Esophagus mucosa (tissue), 1 donor: ENCODE measurements at regions not wholly inside any gene's neighbourhood (a gene's known extent, or its start where the extent isn't known, plus 50 kb on each side); places are given as distances from the start of the nearest gene placed in this dataset.
A peak's percentile ranks its signal among the peaks of the same experiment; 100 is the strongest.
"Not testable (repeated sequence)": the region's sequence is repeated elsewhere in the genome, so short reads cannot be mapped to it uniquely, and the experiment has no call there.

Source experiments
- ATAC-seq: fragments of 200-7000 bp; cut with Tn5 transposase; one replicate; pipeline ENCODE4 v1.9.1; 2020
- donor health status: DM: yes; HTN: yes; CAD: no.

DNA sequence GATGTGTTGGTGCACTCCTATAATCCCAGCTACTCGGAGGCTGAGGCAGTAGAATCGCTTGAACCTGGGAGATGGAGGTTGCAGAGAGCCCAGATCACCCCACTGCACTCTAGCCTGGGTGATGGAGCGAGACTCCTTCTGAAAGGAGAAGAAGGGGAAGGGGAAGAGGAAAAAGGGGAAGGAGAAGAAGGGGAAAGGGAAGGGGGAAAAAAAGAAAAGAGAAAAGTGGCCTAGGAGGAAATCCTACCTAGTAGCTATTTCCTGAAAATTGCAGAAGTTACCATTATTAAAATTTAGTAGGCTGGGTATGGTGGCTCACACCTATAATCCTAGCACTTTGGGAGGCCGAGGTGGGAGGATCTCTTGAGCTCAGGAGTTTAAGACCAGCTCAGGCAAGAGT is 67.4 kb downstream of the ARRDC3 start:
- ATAC-seq, result no peak

DNA sequence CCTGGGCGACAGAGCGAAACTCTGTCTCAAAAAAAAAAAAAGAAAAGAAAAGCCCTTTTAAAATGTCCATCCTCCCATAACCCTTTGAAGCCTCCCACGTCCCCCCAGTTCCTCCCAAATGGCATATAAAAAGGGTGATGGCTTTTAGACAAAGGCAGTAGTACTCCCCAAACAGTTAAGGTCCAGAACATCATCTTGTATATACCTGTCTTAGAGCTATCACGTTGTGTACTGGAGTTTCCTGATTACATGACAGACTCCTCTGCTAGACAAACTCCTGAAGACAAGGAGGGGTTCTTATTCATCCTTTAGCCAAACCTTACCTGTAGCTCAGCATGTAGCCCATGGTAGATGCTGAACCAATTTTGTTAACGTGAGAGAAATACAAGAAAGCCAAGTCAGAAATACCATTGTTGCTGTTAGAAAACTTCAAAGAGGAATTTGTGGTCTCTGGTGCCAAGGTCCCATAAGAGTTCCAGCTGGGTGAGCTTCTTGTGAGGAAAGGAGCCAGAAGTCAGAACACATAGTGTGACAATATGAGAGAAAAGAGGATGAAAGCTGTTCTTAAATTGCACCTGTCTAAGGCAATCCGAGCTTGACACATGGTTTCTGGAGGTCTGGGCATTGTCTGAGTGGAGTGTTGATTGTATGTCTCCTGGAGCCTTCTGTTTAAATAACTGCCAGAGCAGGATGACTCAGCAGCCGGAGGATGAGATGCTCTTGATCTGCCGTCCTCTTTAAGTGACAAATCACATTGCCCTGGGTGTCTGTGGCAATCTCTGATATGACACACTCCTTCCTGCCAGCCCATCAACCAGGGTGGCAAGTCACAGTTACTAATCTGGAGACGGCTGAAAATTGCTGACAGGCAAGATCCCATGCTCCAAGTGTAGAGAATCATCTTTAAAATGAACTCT is 69.1 kb downstream of the ARRDC3 start:
- peak; percentile 87 for ATAC-seq

DNA sequence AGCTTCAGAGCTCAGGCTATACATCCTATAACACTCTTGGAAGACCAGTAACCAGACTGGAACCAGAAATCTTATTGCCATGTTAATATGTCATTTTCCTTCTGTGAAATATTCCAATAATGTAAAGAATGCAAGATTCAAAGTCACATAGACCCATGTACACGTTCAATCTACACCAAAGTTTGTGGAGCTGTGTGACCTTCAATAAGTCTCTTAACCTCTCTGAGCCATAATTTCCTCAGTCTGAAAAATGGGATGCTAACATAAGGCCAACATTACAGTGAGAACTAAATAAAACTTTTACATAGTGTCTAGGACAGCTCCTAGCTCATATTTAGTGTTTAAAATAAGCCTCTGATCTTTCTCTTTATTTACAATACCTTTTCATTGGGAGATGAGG is 70.4 kb downstream of the ARRDC3 start:
- ATAC-seq, result no peak

GRCh38 chr5:91311697-91312501 is 71.2 kb downstream of the ARRDC3 start:
- ATAC-seq, result peak; percentile 93

DNA sequence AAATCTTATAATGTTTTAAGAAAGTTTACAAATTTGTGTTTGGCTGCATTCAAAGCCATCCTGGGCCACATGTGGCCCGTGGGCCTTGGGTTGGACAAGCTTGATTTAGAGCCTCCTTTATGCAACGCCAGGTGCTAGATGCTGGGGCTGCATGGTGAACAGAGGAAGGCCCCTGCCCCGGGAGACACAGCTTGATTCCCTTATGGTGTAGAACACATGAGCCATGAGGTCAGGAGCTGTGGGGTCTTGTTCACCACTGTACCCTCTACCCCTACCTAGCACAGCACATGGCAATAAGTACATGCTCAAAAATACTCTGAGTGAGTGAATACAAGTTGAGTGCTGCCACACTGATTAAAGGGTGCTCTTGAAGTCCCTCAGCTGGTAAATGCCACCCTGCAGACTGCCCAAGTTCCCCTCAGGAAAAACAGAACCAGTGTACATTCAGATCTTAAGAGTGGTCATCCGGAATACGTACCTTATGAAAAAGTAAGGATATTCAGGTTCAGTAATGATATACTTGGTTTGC is 71.9 kb downstream of the ARRDC3 start:
- no peak for ATAC-seq

- not testable (repeated sequence) for ATAC-seq
Measured at GRCh38 chr5:91308157-91308556, 75.0 kb downstream of the ARRDC3 start.

DNA sequence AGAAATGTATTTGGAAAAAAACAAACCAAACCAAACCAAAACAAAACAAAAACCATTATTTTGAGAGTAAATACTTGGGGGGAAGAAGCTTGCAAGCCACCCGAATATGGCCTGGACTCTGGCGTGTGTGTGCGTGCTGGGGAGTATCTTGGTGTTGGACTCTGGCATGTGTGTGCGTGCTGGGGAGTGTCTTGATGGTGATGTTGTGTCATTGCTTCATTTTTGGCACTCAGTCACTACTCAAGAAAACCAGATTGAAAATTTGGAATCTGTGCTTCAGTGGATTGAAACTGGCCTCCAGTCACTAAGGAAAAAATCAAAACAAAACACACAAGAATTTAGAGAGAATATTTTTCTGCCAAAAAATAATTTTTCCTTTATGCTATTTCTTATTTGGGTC is 76.1 kb downstream of the ARRDC3 start:
- ATAC-seq, result peak; percentile 78

- no peak for ATAC-seq
Measured at GRCh38 chr5:91306497-91306896, 76.6 kb downstream of the ARRDC3 start.

DNA sequence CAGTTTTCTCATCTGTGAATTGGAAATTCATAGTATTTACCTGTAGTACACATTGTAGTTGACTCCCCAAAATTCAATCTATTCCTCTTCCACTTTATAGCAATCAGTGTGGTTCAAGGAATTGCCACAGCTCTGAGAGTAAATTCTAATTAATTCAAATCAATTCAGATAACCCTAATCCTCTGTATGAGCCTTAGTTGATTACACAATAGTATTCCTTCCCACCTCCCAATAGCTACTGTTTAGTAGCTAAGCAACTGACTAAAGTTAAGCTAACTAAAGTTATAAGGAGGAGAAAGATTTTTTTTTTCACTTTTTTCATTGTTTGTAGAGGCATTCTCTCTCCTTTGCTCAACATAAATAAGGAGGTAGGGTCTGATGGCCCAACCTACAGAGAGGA is 77.5 kb downstream of the ARRDC3 start:
- no peak for ATAC-seq

DNA sequence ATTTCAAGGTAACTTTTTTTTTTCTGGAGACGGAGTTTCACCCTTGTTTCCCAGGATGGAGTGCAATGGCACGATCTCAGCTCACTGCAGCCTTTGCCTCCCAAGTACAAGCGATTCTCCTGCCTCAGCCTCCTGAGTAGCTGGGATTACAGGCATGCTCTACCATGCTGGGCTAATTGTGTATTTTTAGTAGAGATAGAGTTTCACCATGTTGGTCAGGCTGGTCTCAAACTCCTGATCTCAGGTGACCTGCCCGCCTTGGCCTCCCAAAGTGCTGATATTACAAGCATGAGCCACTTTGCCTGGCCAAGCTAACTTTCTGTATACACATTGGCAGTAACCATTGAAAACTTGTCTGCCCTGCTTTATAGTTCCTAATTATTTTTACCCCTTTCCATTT is 79.1 kb downstream of the ARRDC3 start:
- not testable (repeated sequence) for ATAC-seq

DNA sequence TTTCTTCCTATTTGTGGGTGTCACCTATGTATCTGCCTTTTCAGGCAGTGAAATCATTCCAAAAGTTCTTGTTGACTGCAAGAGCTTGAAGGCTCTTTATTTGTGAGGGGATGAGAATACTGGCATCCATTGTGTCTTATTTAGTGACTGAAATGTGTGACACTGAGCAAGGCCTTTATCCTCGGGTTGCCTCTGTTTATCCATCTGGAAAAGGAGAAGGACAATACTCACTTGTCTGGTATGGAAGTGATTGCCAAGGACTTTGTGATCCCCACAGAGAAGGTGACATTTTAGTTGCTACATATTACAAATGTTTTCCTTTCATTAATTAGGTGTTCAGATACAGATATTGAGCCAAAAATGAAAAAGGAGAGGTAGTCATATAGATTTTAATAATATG is 80.2 kb downstream of the ARRDC3 start:
- ATAC-seq, result no peak

- ATAC-seq, result no peak
Measured at GRCh38 chr5:91302305-91302704, 80.8 kb downstream of the ARRDC3 start.

DNA sequence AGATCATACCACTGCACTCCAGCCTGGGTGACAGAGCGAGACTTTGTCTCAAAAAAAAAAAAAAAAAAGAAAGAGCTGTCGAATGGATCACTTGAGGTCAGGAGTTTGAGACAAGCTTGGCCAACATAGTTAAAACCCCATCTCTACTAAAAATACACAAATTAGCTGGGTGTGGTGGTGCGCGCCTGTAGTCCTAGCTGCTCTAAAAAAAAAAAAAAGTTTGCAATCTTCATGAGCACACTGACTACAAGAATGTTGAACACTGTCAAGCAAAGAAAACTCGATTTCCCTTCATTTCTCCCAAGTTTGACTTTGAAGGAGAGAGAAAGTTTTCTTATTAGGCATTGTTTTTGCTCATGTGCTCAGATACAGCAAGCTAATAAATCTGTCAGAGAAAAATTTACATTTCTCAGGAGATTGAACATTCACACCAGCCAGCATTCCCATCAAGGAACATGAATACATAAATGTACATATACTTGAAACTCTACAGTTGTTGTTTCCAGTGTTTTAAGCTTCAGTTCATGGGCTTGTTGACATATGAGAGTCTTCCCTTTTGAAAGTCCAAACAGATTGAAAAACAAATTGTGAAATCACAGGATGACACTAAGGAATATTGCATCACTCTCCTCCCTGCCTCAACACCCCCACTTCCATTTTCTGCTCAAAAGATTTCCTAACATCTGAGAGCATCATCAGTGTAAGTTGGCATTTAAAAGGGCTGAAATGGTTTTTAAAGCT is 81.8 kb downstream of the ARRDC3 start:
- peak; percentile 17 for ATAC-seq

DNA sequence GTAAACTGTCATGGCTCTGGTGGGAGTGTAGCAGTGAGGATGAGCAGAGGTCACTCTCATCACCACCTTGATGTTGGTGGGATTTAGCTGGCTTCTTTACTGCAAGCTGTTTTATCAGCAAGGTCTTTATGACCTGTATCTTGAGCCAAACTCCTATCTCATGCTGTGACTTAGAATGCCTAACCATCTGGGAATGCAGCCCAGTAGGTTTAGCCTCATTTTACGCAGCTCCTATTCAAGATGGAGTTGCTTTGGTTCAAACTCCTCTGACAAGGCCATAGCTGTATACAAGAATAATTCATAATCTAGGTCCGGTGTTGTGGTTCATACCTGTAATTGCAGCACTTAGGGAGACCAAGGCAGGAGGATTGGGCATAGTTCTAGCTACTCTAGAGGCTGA is 85.1 kb downstream of the ARRDC3 start:
- ATAC-seq, result no peak

DNA sequence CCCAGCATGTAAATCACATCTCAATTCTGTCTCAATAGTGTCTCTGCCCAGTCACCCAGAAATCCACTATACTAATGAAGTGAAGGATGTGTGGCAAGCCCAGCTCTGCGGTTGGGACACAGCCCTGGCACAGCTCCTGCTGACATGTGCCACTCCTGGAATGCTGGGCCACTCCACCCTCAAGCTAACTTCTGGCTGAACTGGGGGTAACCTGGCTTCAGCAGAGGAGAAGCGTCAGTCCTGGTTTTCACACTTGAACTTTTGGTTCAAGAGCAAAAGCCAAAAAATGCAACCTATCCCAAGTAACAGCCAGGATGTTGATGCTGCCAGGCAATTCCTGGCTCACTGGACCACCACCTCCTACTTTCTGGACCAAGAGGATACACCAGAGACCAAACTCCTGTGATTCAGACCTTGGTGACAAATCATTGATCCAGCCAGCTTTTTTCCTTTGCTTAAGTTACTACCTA is 86.4 kb downstream of the ARRDC3 start:
- peak; percentile 99 for ATAC-seq

- ATAC-seq, result not testable (repeated sequence)
Measured at GRCh38 chr5:91296102-91296501, 87.0 kb downstream of the ARRDC3 start.

- ATAC-seq, result no peak
Measured at GRCh38 chr5:91293131-91293530, 90.0 kb downstream of the ARRDC3 start.

GRCh38 chr5:91291628-91292569 is 91.2 kb downstream of the ARRDC3 start:
- no peak for ATAC-seq

DNA sequence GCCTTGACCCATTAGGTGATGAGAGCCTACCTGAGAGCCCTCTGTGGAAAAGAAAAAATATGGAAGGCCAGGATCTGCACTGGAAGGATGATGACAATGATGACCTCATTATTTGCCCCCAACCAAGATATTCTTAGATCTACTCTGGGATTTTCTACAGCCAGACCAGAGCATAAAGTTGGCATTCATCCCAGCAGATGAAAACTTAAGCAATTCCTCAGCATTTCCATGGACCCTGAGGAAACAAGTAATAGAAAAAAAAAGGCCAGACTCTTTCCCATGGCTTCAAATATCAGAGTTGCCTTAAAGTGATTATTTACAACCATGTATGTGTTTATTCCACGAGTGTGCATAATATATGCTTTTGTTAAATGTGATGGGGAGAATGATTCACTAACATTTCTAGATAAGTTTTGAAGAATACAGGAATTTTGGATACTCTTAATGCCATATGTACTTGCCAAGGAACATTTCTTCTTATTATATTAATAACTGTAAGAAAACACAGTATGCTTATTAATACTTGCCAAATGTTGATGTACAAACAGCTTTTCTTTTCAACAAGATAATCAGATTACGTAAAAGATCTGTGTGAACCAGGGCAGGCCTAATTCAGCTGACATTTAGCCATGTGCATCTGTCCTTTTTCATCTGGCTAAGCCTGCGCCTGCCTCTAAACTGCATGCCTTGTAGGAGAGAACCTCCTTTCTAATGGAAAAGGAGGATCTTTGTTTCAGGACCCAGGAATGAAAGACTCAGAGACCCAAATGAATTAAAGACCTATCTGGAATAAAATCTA is 94.8 kb downstream of the ARRDC3 start:
- ATAC-seq, result no peak

- not testable (repeated sequence) for ATAC-seq
Measured at GRCh38 chr5:91285062-91285461, 98.1 kb downstream of the ARRDC3 start.

- peak; percentile 58 for ATAC-seq
Measured at GRCh38 chr5:91283899-91284298, 99.2 kb downstream of the ARRDC3 start.
